MM.1S (cell line): ENCODE measurements at regions not wholly inside any gene's neighbourhood (a gene's known extent, or its start where the extent isn't known, plus 50 kb on each side); places are given as distances from the start of the nearest gene placed in this dataset.

Experiments used
- DNase-seq: peaks from one replicate; pipeline ENCODE4 v3.0.0-alpha.2; 2015
- H2AFZ ChIP-seq: fragments of 300-600 bp; sonication (generic); 2 replicates; pipeline ENCODE4 v1.6.0; 2016; ENCODE audit warnings: antibody characterized with exemption, low read length
- H3F3A ChIP-seq: fragments of 300-600 bp; sonication (generic); 2 replicates; pipeline ENCODE4 v1.6.1; 2016; ENCODE audit warnings: mild to moderate bottlenecking, antibody characterized with exemption, low read length, moderate library complexity, mixed read lengths; ENCODE audit not compliant: insufficient read depth
- H3K27ac ChIP-seq: fragments of 300-600 bp; sonication (generic); 2 replicates; pipeline ENCODE4 v1.5.1; 2016; ENCODE audit warnings: mild to moderate bottlenecking, low read length
- H3K27me3 ChIP-seq: fragments of 300-600 bp; sonication (generic); replicated peaks from 2 replicates; pipeline ENCODE4 v1.6.0; 2016; ENCODE audit warnings: low read length; ENCODE audit not compliant: insufficient read depth
- H3K36me3 ChIP-seq: fragments of 300-600 bp; sonication (generic); replicated peaks from 2 replicates; pipeline ENCODE4 v1.6.1; 2016; ENCODE audit warnings: mild to moderate bottlenecking, low read length, mixed read lengths; ENCODE audit not compliant: insufficient read depth
- H3K4me1 ChIP-seq: fragments of 300-600 bp; sonication (generic); 2 replicates; pipeline ENCODE4 v1.6.1; 2016; ENCODE audit warnings: low read length, mixed read lengths
- H3K4me2 ChIP-seq: fragments of 300-600 bp; sonication (generic); 2 replicates; pipeline ENCODE4 v1.6.0; 2016; ENCODE audit warnings: low read depth, low read length
- H3K4me3 ChIP-seq: fragments of 300-600 bp; sonication (generic); 2 replicates; pipeline ENCODE4 v1.5.1; 2016; ENCODE audit warnings: low read length, mixed read lengths
- H3K79me2 ChIP-seq: fragments of 300-600 bp; sonication (generic); 2 replicates; pipeline ENCODE4 v1.6.1; 2016; ENCODE audit warnings: mixed run types, low read length, mixed read lengths
- H3K9ac ChIP-seq: fragments of 300-600 bp; sonication (generic); 2 replicates; pipeline ENCODE4 v1.6.1; 2016; ENCODE audit warnings: low read length, mixed read lengths
- H3K9me2 ChIP-seq: fragments of 300-600 bp; sonication (generic); replicated peaks from 2 replicates; pipeline ENCODE4 v1.6.1; 2016; ENCODE audit warnings: mild to moderate bottlenecking, low read length, mixed read lengths; ENCODE audit not compliant: insufficient read depth
- H3K9me3 ChIP-seq: fragments of 300-600 bp; sonication (generic); replicated peaks from 2 replicates; pipeline ENCODE4 v1.6.1; 2016; ENCODE audit warnings: mild to moderate bottlenecking, low read length, mixed read lengths; ENCODE audit not compliant: insufficient read depth
- H4K20me1 ChIP-seq: fragments of 300-600 bp; sonication (generic); 2 replicates; pipeline ENCODE4 v1.6.1; 2016; ENCODE audit warnings: mild to moderate bottlenecking, low read length, moderate library complexity, mixed read lengths; ENCODE audit not compliant: insufficient read depth
- CTCF ChIP-seq: fragments of 300-600 bp; sonication (generic); IDR thresholded peaks from 2 replicates; pipeline ENCODE4 v1.5.1; 2016; ENCODE audit warnings: antibody characterized with exemption, low read length, mixed read lengths
- EZH2 ChIP-seq: fragments of 300-600 bp; sonication (generic); optimal IDR thresholded peaks from 2 replicates; pipeline ENCODE3; 2017; ENCODE audit warnings: low read depth, mild to moderate bottlenecking, antibody characterized with exemption, low read length, mixed read lengths
- EZH2phosphoT487 ChIP-seq: fragments of 300-600 bp; sonication (generic); IDR thresholded peaks from 2 replicates; pipeline ENCODE4 v1.6.1; 2018; ENCODE audit warnings: antibody characterized with exemption, low read length

- no peaks in the 10 kb centered on the region for H3F3A ChIP-seq
- no peak overlapping the region for H2AFZ ChIP-seq
- no peaks in the 10 kb centered on the region for H3K9me3 ChIP-seq
- DNase-seq, result no peak
- no peaks in the 10 kb centered on the region for H3K36me3 ChIP-seq
- no peaks in the 10 kb centered on the region for H3K79me2 ChIP-seq
- H3K9me2 ChIP-seq, result no peaks in the 10 kb centered on the region
- H3K27me3 ChIP-seq, result no peaks in the 10 kb centered on the region
- no peak overlapping the region for H3K9ac ChIP-seq
- H4K20me1 ChIP-seq, result no peaks in the 10 kb centered on the region
- 0 out of 2 replicates have a peak, but pooled peaks cover 3% of the 10 kb centered on the region for H3K4me1 ChIP-seq
- no peak overlapping the region for H3K4me2 ChIP-seq
- H3K4me3 ChIP-seq, result no peak overlapping the region
- TF ChIP-seq EZH2 (no peak), EZH2phosphoT487 (no peak), CTCF (no peak)
- H3K27ac ChIP-seq, result no peak overlapping the region
Measured at GRCh38 chr1:195898373-195898772, 709.9 kb downstream of the KCNT2 start.

GRCh38 chr1:195897076-195897475 is 711.2 kb downstream of the KCNT2 start:
- H3K27me3 ChIP-seq, result no peaks in the 10 kb centered on the region
- no peaks in the 10 kb centered on the region for H3K9me2 ChIP-seq
- H3K27ac ChIP-seq, result no peak overlapping the region
- H3K4me1 ChIP-seq, result 0 out of 2 replicates have a peak, but pooled peaks cover 3% of the 10 kb centered on the region
- no peak overlapping the region for H3K4me3 ChIP-seq
- no peak overlapping the region for H2AFZ ChIP-seq
- no peaks in the 10 kb centered on the region for H3K9me3 ChIP-seq
- H3K36me3 ChIP-seq, result no peaks in the 10 kb centered on the region
- H4K20me1 ChIP-seq, result no peaks in the 10 kb centered on the region
- H3K9ac ChIP-seq, result no peak overlapping the region
- DNase-seq, result no peak
- H3K79me2 ChIP-seq, result no peaks in the 10 kb centered on the region
- TF ChIP-seq CTCF, result no peak
- TF ChIP-seq EZH2phosphoT487, result no peak
- no peak for TF ChIP-seq EZH2
- no peaks in the 10 kb centered on the region for H3F3A ChIP-seq
- H3K4me2 ChIP-seq, result no peak overlapping the region

GRCh38 chr1:195894411-195894810 is 713.8 kb downstream of the KCNT2 start:
- Histone ChIP-seq H3K4me2 (no peak overlapping the region), H3K27ac (no peak overlapping the region), H3K9me3 (no peaks in the 10 kb centered on the region), H2AFZ (no peak overlapping the region), H3K4me1 (0 out of 2 replicates have a peak, but pooled peaks cover 3% of the 10 kb centered on the region), H3K27me3 (no peaks in the 10 kb centered on the region), H3K79me2 (no peaks in the 10 kb centered on the region), H3K4me3 (no peak overlapping the region), H3K9ac (no peak overlapping the region), H4K20me1 (no peaks in the 10 kb centered on the region), H3F3A (no peaks in the 10 kb centered on the region), H3K36me3 (no peaks in the 10 kb centered on the region), H3K9me2 (no peaks in the 10 kb centered on the region)
- no peak for DNase-seq
- no peak for TF ChIP-seq CTCF
- no peak for TF ChIP-seq EZH2
- TF ChIP-seq EZH2phosphoT487, result no peak
